NAMALWA (cell line): ENCODE measurements at regions not wholly inside any gene's neighbourhood (a gene's known extent, or its start where the extent isn't known, plus 50 kb on each side); places are given as distances from the start of the nearest gene placed in this dataset.

Experiments used
- DNase-seq: peaks from one replicate; pipeline ENCODE4 v3.0.0-alpha.2; 2015; ENCODE audit warnings: low spot score

DNA sequence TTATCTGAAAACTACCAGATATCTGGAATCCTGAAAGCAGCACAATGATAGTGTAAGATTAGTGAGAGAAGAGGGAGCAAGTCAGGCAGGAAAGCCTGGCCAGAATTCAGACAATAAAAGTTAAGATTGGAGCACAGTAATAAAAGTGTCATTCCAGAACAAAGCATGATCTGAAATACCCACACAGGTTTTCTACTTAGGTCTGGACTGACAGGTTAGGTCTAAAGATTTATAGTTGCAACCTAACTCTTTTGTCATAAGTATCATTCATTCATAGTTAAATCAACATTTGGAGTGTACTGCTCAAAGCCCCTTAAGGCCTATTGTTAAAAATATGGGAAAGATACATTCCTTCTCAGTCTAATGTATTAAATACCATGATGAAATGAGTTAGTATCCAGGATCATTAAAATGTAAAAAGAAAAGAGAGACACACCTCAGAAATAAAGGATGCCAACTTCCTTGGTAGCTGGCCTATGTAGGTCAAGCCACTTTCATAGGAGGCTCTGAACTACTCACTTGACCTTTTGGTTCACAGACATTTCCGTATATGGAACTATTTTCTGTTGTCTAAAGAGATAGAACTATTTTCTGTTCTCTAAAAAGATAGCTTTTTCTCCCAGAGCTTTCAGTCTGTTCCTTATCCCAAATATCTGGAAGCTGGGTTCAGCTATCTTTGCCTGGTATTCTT, 105.2 kb downstream of the FAS start:
- no peak for DNase-seq

DNA sequence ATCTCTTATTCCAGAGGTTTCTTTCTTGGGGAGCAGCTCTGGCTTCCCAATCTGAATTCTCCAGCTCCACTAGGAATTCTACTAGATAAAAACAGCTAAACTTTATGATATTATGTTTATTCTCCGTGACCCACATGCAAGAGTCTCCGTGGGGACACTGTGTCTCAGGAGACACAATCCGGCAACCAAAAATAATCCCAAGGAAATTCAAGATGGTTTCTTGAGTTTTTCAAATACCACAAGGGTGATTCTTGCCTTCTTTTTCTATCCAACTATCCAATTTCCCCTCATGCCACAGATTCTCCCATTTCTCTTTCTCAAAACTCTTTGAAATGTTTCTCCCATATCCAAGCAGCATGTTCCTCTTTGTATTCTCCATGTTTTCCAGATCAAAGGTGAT, 103.1 kb downstream of the FAS start:
- DNase-seq = no peak

DNA sequence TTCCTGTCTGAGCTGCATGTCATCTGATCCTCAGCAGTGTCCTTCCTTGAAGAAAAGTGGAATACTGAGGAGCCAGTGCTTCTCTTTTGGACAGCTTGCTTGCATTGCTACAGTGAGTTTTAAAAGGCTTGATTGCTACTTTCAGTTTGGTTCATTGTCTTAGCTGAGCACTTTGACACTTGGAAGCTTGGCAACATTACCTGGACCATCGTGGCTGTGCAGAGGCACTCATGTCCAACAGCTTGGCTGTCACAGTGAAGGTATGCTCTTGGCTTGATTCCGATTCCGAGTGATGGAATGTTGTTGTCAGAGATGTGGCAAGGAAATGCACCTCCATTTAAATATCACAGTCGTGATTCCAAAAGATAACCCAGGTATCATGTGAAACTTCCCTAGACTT, 102.4 kb downstream of the FAS start:
- DNase-seq = no peak

DNA sequence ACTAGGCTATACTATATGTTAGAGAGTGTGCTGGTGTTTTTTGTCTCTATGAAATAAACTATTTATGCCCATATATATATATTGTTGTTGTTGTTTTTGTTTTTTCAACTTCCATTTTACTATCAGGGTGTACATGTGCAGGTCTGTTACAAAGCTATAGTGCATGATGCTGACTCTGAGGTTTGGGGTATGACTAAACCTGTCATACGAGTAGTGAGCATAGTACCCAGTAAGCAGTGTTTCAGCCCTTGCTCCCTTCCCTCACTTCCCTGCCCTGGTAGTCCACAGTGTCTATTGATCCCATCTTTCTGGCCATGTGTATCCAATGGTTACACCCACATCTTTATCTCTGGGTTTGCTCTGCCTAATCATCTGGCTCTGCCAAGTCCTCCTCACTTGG, 101.8 kb downstream of the FAS start:
- no peak for DNase-seq

DNA sequence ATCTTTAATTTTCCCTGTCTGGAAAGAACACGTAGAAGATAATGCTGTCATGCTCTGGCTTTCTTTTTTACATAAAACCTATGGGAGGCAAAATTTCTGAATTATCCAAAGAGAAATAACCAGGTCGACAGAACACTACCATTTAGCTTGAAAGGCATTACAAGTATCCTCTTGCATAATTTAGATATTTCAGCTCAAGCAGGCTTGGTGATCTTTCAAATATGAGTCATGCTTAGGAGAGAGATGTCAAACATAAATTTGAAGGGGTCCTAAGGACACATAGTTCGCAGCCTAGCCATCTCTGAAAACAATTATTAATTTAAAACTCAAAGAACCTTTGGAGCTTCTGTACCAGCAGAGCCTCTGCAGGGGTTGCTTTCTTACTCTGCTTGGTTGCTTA, 100.9 kb downstream of the FAS start:
- no peak for DNase-seq

DNA sequence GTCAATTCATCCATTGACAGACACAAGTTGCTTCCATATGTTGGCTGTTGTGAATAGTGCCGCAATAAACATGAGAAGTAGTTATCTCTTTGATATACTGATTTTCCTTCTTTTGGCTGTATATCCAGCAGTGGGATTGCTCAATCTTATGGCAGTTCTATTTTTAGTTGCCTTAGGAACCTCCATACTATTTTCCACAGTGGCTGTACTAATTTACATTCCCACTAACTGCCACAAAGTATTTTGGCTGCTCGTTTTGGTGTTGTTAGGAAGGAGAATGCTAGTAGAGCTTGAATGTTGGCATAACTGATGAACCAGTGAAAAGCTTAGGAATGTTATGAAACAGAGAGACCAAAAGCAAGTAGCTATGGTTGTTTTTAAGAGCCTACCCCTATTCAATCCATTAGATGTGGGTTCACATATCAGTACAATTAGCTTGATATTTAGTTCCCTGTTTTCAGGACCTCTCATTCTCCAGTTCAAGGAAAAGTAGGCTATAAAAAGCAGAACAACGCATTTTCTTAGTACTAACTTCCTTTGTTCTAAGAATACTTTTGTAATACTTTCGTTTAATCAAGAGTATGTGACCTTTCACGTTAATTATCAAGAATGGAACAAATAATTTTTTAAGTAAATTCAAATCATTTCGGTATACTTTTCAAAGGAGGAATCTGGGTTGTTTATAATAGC, 100.3 kb downstream of the FAS start:
- no peak for DNase-seq

DNA sequence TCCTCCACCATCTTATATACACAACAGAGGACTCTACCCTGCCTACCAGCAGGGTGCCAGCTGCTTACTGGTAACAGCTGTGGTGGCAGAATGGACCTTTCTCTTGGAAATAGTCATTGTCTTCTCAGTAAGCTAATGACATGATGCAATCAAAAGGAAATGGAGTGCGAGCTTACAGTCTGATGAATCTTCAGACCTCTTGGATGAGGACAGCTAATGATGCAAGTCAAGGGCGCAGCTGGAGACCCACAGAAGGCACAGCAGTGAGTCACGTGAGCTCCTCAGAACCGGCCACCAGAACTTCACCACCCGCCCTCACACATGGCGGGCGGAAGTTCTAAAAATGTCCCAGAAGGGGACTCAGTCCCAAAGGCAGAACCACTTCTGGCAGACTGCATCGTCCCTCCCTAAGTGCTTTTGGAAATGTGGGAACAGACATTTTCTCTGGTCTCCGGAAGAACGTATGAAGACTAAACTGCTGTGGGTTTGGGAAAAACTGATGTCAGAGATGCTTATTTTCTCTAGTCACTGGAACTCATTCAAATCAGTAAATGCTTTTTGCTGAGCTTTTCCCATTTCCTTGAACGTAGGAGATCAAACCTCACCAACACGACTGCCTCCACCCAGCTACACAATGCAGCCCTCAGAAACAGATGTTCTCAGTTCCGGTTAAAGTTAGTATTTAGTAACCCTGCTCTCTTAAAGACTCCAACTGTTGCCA, 96.4 kb downstream of the FAS start:
- peak; percentile 90 for DNase-seq

DNA sequence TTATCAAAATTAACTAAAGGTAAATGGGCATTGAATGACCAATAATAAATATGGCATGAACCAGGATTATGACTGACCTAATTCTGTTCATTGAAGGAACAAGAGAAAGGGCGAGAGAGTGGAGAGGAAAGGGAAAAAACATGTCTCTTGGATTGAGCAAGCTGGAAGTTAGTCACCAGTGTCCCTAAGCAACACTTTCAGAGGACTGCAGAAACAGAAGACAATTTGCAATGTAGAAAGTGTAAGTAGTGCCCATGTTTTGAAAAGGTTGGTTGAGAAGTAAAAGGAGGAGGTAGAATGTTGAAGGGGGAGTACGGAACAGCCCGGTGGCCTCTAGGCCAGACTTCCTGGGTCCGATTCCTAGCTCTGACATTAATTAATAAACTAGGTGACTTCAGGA, 94.6 kb downstream of the FAS start:
- no peak for DNase-seq

DNA sequence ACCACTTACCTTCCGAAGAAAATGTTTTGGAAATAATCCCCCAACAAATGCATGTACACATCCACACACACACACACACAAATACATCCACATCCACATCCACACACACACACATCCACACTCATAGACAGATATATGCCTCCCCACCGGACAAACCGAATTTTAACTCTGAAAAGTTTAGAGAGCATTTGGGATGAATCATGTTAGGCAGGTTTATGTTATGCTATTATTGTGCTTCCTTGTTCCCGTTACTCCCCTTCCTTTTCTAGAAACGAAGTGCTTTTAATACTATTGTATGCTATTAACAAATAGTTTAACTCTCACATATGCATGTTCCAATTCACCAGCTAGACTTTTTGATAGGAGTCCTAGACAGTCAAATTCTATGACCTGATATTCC, 91.5 kb downstream of the FAS start:
- no peak for DNase-seq

DNA sequence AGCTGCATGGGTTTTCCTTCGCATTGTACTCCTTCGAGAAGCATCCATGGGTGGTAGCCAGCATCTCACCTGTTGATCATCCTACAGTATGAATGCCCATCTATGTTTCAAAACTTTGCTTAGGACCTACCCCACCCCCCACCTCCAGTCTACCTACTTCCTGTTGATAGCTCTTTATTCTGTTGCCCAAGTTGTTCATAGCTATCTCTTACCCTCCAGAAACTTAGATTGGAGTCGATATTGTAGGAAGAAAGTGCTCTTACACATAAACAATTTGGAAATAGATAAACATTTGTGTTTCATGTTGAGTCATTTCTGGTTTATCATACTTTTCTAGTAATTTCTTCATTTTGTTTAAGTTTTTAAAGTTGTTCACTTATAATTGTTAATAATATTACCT, 90.1 kb downstream of the FAS start:
- DNase-seq = no peak

DNA sequence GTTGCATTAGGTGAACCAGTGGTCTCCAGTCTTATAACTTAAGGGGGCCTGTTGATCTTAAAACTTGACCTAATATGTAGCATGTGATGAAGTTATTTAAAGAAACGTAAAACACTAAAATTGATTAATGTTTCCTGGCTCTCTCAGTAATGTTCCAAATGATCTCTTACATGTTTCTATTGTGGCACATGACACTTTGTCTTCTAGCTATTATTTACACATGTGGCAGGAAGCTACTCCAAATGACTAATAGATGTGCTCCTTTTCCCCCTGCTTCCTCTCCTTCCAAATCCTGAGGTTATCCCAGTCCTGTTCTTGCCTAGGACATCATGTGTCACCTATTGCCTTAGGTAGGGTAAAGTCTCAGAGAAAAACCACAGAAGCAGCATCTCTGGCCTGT, 89.4 kb downstream of the FAS start:
- no peak for DNase-seq

DNA sequence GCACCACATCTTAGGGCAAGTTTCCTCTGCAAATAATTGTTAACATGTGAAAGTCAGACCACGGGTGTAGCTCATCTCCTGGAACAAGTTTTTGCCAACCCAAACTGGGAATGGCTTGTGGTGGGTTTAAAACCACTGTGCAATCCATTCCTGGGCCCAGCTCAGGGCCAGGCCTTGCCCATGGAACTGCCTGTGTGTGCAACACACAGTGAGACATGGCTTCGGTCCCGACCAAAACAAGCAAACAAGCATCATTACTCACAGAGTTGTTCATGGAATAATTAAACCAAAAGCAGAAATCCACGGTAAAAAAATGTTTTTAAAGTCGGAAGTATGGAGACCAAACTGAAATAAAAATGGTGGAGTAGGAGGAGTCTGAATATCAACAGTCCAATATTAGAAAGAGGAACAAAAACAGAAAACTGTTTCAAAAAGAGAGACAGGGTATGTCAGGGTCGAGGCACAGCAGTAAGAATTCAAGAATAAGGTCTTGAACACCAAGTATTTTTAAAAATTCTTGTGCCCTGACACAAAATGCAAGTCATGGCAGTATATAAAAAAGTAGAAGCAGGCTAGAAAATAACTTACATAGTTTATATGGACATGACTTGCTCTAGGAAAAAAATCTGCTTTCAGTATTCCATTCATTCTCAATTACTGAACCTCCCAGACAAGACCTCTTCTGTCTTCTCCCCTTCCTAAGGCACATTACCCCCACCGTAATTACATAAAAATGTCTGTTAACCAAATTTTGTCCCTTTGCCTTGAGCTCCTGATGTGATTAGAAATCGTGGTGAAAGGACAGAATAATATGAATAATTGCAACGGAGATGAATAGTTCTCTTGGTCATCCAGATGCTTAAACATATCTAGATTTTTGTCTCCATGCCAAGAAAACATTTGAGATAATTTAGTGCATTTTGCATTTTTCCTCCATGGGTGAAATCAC, 88.4 kb downstream of the FAS start:
- DNase-seq = no peak

DNA sequence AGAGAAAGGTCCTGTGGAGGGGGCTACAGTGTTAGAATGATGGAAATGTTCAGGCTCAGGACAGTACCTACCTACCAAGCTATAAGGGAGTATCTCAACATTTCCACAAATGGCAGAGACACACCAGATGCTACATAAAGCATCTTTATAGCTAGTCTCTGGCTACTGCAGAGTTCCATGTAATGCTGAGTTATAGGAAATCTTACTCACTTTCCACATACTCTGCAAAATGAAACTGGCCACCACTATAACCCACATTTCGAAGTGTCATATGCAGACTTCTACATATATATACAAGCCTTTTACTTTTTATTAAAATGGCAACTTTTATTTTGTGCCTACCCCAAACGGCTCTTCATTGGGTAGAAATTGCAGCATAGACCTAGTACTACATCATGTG, 85.5 kb downstream of the FAS start:
- no peak for DNase-seq

DNA sequence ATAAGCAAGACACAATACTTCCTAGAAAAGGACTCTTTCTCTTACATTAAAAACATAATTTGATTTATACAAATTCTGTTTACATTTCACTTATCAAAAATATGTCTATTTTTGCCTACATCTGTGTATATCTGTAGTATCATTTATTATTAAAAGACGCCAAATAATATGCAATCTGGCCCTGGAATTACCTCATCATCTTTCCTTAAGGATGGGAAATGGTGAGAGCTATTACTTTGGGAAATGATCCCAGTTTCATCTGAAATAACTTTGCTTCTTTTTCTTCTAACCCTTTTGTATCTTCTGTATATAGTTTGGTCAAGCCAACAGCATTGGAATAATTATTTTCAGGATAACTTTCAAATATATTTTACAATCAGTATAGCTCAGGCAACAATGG, 85.0 kb downstream of the FAS start:
- DNase-seq = no peak

DNA sequence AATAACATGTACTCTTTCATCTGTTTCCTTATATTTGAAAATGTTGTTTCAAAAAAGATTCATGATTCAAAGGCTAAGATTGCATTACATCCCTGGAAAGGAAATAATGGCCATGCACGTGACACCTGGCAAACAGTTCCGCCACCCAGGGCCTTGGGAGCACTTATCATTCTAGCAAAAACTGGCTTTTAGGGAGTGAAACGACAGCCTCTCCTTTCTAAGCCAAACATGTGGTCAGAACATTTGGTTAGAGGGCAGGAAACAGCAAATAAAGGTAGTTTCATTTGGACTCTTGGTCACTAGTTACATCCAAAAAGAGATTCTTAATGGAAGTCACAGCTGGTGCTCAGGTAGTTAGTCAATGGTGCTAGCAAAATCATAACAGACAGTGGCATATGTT, 83.5 kb downstream of the FAS start:
- no peak for DNase-seq

DNA sequence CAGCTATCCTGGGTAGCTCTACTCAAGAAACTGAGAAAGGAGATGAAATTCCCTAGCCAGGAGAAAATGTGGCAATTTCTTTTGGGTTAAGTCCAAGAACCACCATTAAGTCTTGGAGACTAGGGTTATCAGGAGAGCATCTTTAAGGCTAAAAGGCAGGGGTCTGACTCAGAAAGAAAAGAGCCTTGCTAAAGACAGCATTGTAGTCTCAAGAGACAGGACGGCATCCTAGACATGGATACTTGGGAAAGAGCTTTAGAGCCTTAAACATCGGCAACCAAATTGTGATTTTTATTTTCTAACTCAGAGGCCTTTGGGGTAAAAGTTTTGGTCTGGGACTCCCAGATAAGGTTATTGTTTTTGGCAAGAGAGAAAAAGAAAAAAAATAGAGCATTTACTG, 83.1 kb downstream of the FAS start:
- DNase-seq = no peak

DNA sequence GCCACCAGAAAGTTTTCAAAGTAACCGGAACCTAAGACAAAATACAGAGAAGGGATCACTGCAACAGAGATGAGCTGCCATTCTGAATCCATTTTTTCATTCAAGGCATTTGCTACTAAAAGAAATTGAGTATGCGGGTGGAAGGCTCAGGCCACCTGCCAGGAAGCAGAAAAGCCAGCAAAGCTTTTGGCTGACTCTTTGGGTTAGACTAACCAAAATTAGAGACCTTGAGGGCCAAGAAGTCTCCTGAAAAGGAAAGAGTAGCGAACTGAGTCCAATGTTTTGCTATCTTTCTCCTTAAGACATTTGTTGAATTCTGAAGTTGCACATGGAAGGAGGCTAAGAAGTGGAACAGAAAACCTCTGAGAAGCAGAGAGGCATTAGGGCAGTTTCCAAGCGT, 79.0 kb downstream of the FAS start:
- DNase-seq = no peak
